SU-DHL-6 (cell line): ENCODE measurements at regions not wholly inside any gene's neighbourhood (a gene's known extent, or its start where the extent isn't known, plus 50 kb on each side); places are given as distances from the start of the nearest gene placed in this dataset.

ENCODE experiments used
- CTCF ChIP-seq: fragments of 200-600 bp; sonication (generic); IDR thresholded peaks from one replicate; pipeline ENCODE4 v1.5.1; 2017; ENCODE audit warnings: antibody characterized with exemption, mild to moderate bottlenecking, low read length, moderate library complexity; ENCODE audit not compliant: insufficient read depth, poor library complexity, severe bottlenecking
- EZH2phosphoT487 ChIP-seq: fragments of 200-600 bp; sonication (generic), shearing (Covaris generic); conservative IDR thresholded peaks from 2 replicates; pipeline ENCODE4 v1.6.1; 2018; ENCODE audit warnings: mild to moderate bottlenecking, antibody characterized with exemption, low read length, moderate library complexity, mixed read lengths

GRCh38 chr15:69836048-69836447 lies 261.7 kb downstream of the TLE3 start:
- no peak for TF ChIP-seq CTCF
- TF ChIP-seq EZH2phosphoT487 = no peak
